Esophagus squamous epithelium (tissue), 5 donors: ENCODE measurements at regions not wholly inside any gene's neighbourhood (a gene's known extent, or its start where the extent isn't known, plus 50 kb on each side); places are given as distances from the start of the nearest gene placed in this dataset.

Experiments
- DNase-seq: peaks from one replicate; lab custom pipeline; 2025; lab: John Stamatoyannopoulos, UW
- H3K27ac ChIP-seq, 4 donors: fragments of 200-600 bp; sonication (generic); one replicate each; pipeline ENCODE4 v1.5.1; 2016 to 2019; ENCODE audit warnings: mild to moderate bottlenecking in 1 of 4
- H3K27me3 ChIP-seq, 4 donors: fragments of 200-600 bp; sonication (generic); 1 replicate in 3 of 4; 2 replicates in 1 of 4; pipeline versions ENCODE4 v1.5.1 to v1.6.0; 2017 to 2021; ENCODE audit warnings: antibody characterized with exemption in 1 of 4
- H3K36me3 ChIP-seq, 3 donors: fragments of 200-600 bp; sonication (generic); one replicate each; pipeline ENCODE4 v1.5.1; 2016 to 2019
- H3K4me1 ChIP-seq, 3 donors: fragments of 200-600 bp; sonication (generic); one replicate each; pipeline ENCODE4 v1.5.1; 2017 to 2019
- H3K4me3 ChIP-seq, 4 donors: fragments of 200-600 bp; sonication (generic); 1 replicate in 3 of 4; 2 replicates in 1 of 4; pipeline ENCODE4 v1.5.1; 2016 to 2019; ENCODE audit warnings: mild to moderate bottlenecking in 2 of 4, moderate library complexity in 1 of 4
- H3K9me3 ChIP-seq, 3 donors: fragments of 200-600 bp; sonication (generic); one replicate each; pipeline ENCODE4 v1.5.1; 2016 to 2019
- POLR2A ChIP-seq, 4 donors: fragments of 450-650 bp; IDR thresholded peaks; one replicate each; pipeline ENCODE4 v1.6.1; 2017; ENCODE audit warnings: antibody characterized with exemption in 4 of 4, mild to moderate bottlenecking in 4 of 4, moderate library complexity in 3 of 4
- WGBS, 2 donors: methylation state at CpG; one replicate each; pipeline ENCODE4 v1.1.5; 2018; 5-methylcytosine and 5-hydroxymethylcytosine counted together
- intact Hi-C: fragments of 100-400 bp; cut with DNase I; formaldehyde crosslinking; loops from one replicate; pipeline ENCODE4 v1.15.0; 2022
- TF ChIP-seq, protein P1 (sequence below), 6 experiments: fragments of 450-650 bp in 4 of 6; fragments of 200-600 bp in 2 of 6; sonication (generic) in 2 of 6; IDR thresholded peaks; one replicate each; pipeline ENCODE4 v1.5.1; 2016 to 2019; ENCODE audit warnings: antibody characterized with exemption in 6 of 6, mild to moderate bottlenecking in 4 of 6, moderate library complexity in 4 of 6
- donor health status: DM: yes; HTN: yes; CAD: no.

DNA sequence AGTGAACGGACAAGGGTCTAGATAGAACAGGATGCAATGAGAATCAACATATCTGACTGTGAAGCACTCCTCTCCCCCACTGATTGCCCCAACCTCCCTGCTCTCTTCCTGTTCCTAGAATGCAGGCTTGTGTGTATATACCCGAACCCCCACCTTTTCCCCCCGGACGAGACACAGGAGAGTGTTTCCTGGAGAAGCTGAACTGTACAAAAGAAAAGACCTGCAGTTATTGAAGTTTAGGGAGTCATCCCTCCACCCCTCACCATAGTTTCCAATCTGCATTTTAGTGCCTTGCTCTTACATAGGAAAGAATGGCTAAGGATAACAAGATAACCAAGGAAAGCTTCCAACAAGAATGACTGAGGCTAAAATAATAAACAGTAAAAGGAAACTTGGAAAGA, 55.5 kb upstream of the PDE10A start:
- H3K36me3 ChIP-seq: no peaks in the 10 kb centered on the region
- TF ChIP-seq, protein P1, sequence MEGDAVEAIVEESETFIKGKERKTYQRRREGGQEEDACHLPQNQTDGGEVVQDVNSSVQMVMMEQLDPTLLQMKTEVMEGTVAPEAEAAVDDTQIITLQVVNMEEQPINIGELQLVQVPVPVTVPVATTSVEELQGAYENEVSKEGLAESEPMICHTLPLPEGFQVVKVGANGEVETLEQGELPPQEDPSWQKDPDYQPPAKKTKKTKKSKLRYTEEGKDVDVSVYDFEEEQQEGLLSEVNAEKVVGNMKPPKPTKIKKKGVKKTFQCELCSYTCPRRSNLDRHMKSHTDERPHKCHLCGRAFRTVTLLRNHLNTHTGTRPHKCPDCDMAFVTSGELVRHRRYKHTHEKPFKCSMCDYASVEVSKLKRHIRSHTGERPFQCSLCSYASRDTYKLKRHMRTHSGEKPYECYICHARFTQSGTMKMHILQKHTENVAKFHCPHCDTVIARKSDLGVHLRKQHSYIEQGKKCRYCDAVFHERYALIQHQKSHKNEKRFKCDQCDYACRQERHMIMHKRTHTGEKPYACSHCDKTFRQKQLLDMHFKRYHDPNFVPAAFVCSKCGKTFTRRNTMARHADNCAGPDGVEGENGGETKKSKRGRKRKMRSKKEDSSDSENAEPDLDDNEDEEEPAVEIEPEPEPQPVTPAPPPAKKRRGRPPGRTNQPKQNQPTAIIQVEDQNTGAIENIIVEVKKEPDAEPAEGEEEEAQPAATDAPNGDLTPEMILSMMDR (IDR thresholded peaks at IDR 0.05): no peak
- no peak for TF ChIP-seq POLR2A (IDR thresholded peaks at IDR 0.05)
- no peaks in the 10 kb centered on the region for H3K4me1 ChIP-seq
- no peak overlapping the region for H3K27ac ChIP-seq
- WGBS, 2 donors: 22 to 61% methylated on average over 4 of the region's 4 CpGs
- H3K9me3 ChIP-seq: no peaks in the 10 kb centered on the region
- no peak for DNase-seq
- no peak overlapping the region for H3K4me3 ChIP-seq
- peaks cover 0 to 8% (median 0%) of the 10 kb centered on the region in 4 donors for H3K27me3 ChIP-seq
- intact Hi-C loops: no loop called here

DNA sequence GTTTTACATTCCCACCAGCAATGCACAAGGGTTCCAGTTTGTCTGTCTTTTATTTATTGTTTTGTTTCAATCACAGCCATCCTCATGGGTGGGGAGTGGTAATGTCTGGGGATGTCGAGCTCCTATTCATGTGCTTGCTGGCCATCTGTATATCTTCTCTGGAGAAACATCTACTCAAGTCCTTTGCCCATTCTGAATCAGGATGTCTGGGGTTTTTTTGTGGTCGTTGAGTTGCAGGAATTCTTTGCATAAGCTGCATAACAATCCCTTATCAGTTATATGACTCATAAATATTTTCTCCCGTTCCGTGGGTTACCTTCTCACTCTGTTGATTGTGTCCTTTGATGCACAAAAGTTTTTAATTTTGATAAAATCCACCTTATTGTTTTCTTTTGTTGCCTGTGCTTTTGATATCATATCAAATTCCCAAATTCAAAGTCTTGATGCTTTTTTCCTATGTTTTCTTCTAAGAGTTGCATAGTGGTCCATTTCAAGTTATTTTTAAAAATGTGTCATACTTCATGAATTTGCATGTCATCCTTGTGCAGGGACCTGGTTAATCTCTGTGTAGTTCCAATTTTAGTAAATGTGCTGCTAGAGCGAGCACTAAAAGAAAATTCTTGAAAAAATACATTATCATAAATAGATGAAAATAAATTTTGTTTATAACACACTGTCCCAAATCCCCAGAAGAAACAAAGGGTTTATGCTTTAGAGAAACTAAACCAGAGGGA, 54.9 kb upstream of the PDE10A start:
- intact Hi-C loops: no loop called here
- no peak overlapping the region for H3K4me3 ChIP-seq
- H3K27ac ChIP-seq: no peak overlapping the region
- H3K4me1 ChIP-seq: no peaks in the 10 kb centered on the region
- no peaks in the 10 kb centered on the region for H3K36me3 ChIP-seq
- 44 to 46% methylated on average over 4 of the region's 5 CpGs for WGBS, 2 donors
- H3K9me3 ChIP-seq: no peaks in the 10 kb centered on the region
- no peak for DNase-seq
- H3K27me3 ChIP-seq: peaks cover 0 to 8% (median 0%) of the 10 kb centered on the region in 4 donors
- no peak for TF ChIP-seq POLR2A (IDR thresholded peaks at IDR 0.05)
- TF ChIP-seq, protein P1 (IDR thresholded peaks at IDR 0.05): no peak

DNA sequence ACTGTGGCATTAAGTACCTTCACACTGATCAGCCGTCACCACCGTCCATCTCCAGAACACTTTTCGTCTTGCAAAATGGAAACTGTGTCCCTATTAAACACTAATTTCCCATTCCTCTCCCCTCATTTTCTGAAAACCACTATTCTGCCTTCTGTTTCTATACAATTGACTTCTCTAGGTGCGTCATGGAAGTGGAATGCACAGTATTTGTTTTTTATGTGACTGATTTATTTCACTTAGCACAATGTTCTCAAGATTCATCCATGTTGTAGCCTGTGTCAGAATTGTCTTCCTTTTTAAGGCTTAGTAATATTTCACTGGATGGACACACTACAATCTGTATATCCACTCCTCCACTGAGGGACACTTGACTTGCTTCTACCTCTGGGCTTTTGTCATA, 53.8 kb upstream of the PDE10A start:
- DNase-seq: no peak
- Histone ChIP-seq H3K9me3 (no peaks in the 10 kb centered on the region), H3K27me3 (peaks cover 0 to 8% (median 0%) of the 10 kb centered on the region in 4 donors), H3K36me3 (no peaks in the 10 kb centered on the region), H3K4me1 (no peaks in the 10 kb centered on the region), H3K27ac (no peak overlapping the region), H3K4me3 (no peak overlapping the region)
- intact Hi-C loops: no loop called here
- WGBS, 2 donors: 77 to 86% methylated on average over 4 of the region's 4 CpGs
- TF ChIP-seq, protein P1 (IDR thresholded peaks at IDR 0.05): no peak
- no peak for TF ChIP-seq POLR2A (IDR thresholded peaks at IDR 0.05)

DNA sequence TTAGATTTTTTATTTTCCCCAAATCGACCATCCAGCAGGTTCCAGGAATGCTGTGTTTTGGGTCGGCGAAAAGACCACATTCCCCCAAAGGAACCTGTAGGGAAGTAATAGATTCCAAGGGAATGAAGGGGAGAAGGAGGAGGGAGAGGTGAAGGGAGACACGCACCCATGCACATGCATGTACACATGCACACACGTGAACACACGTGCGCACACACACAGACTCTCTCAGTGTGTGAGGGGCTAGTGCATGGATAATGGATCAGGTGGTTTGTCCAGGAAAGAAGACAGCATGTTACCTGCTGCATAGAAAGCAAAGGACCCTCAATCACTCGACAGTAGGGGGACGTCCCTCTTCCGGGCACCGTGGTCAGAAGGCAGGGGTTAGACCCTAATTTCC, 52.4 kb upstream of the PDE10A start:
- WGBS, 2 donors: 86 to 90% methylated on average over 11 of the region's 11 CpGs

DNA sequence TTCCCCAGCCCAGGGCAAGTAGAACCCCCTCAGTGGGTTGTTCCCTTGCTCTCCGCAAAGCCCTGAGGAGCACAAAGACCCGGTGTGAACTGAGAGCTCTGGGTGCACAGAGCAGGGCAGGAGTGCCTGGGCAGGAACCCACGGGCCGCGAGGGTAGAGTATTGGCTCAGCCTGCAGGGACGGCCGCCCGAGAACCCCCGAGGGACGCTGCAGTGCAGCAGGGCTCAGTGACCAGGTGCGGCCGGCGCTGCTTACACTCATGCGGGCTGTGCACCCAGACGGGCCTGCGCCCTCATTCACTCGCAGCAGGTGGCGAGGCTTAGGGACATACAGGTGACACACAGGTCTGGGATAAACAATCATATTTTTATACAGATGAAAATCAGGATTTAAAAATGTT, 51.9 kb upstream of the PDE10A start:
- Histone ChIP-seq H3K27ac (no peak overlapping the region), H3K36me3 (no peaks in the 10 kb centered on the region), H3K4me1 (no peaks in the 10 kb centered on the region), H3K27me3 (peaks cover 0 to 8% (median 0%) of the 10 kb centered on the region in 4 donors), H3K9me3 (no peaks in the 10 kb centered on the region), H3K4me3 (no peak overlapping the region)
- intact Hi-C loops: no loop called here
- WGBS, 2 donors: 93 to 96% methylated on average over 11 to 14 of the region's 18 CpGs
- DNase-seq: no peak
- TF ChIP-seq, protein P1 (IDR thresholded peaks at IDR 0.05): no peak
- TF ChIP-seq POLR2A (IDR thresholded peaks at IDR 0.05): no peak

More for the DNA sequence above, 52.4 kb upstream of the PDE10A start:
- no peak overlapping the region for H3K27ac ChIP-seq
- H3K4me3 ChIP-seq: no peak overlapping the region
- peaks cover 0 to 8% (median 0%) of the 10 kb centered on the region in 4 donors for H3K27me3 ChIP-seq
- DNase-seq: no peak
- no peaks in the 10 kb centered on the region for H3K9me3 ChIP-seq
- no peaks in the 10 kb centered on the region for H3K4me1 ChIP-seq
- intact Hi-C loops: no loop called here
- no peak for TF ChIP-seq POLR2A (IDR thresholded peaks at IDR 0.05)
- TF ChIP-seq, protein P1 (IDR thresholded peaks at IDR 0.05): no peak
- no peaks in the 10 kb centered on the region for H3K36me3 ChIP-seq
